Aorta (tissue), 5 donors: ENCODE measurements at regions not wholly inside any gene's neighbourhood (a gene's known extent, or its start where the extent isn't known, plus 50 kb on each side); places are given as distances from the start of the nearest gene placed in this dataset.
"Not testable (repeated sequence)": the region's sequence is repeated elsewhere in the genome, so short reads cannot be mapped to it uniquely, and the experiment has no call there.

Experiments
- ATAC-seq: fragments of 200-7000 bp; cut with Tn5 transposase; one replicate; pipeline ENCODE4 v1.9.1; 2022; ENCODE audit warnings: moderate library complexity; ENCODE audit not compliant: low FRiP score
- DNase-seq, 2 donors: peaks; one replicate each; pipeline ENCODE4 v3.0.0-alpha.2; 2020
- H3K27ac ChIP-seq, 2 donors: one replicate each; pipeline ENCODE4 v1.5.1; 2013; ENCODE audit warnings: low read length in 2 of 2, mild to moderate bottlenecking in 2 of 2, moderate library complexity in 2 of 2, control low read depth in 1 of 2, inconsistent platforms in 1 of 2, low read depth in 1 of 2
- H3K27me3 ChIP-seq, 2 donors: one replicate each; pipeline ENCODE4 v1.6.1; 2013; ENCODE audit warnings: control low read depth in 1 of 2, low read length in 1 of 2, mild to moderate bottlenecking in 1 of 2, moderate library complexity in 1 of 2; ENCODE audit not compliant: insufficient read depth in 2 of 2, control insufficient read depth in 1 of 2
- H3K36me3 ChIP-seq, 2 donors: one replicate each; pipeline ENCODE4 v1.6.1; 2013; ENCODE audit warnings: control low read depth in 1 of 2, low read length in 1 of 2, mild to moderate bottlenecking in 1 of 2; ENCODE audit not compliant: insufficient read depth in 2 of 2, control insufficient read depth in 1 of 2
- H3K4me1 ChIP-seq, 2 donors: one replicate each; pipeline ENCODE4 v1.6.1; 2013; ENCODE audit warnings: low read length in 2 of 2, control low read depth in 1 of 2, mild to moderate bottlenecking in 1 of 2, moderate library complexity in 1 of 2; ENCODE audit not compliant: insufficient read depth in 2 of 2, control insufficient read depth in 1 of 2
- H3K4me3 ChIP-seq, 2 donors: one replicate each; pipeline ENCODE4 v1.5.1; 2013; ENCODE audit warnings: low read length in 2 of 2, control low read depth in 1 of 2, mild to moderate bottlenecking in 1 of 2
- H3K9me3 ChIP-seq: one replicate; pipeline ENCODE4 v1.6.1; 2013; ENCODE audit warnings: mild to moderate bottlenecking, low read length; ENCODE audit not compliant: control insufficient read depth
- WGBS, 2 donors: extraction: QIAGEN DNeasy Blood & Tissue Kit; methylation state at CpG; one replicate each; pipeline ENCODE4 v1.1.7; 2013; 5-methylcytosine and 5-hydroxymethylcytosine counted together
- intact Hi-C, 2 donors: fragments of 100-400 bp; cut with DNase I; formaldehyde crosslinking; loops; one replicate each; pipeline versions ENCODE4 v1.14.2 to v1.15.0; 2022
- donor health status: healthy with polysubstance abuse.
- donor health status: Bipolar disorder and iron deficiency.
- donor health status: DM: no; HTN: no; CAD: no.
- donor health status: DM: no; HTN: no; CAD: no.
- donor health status: DM: yes; HTN: yes; CAD: no.

- H3K4me1 ChIP-seq, H3K27ac ChIP-seq, H3K36me3 ChIP-seq, ATAC-seq, DNase-seq, intact Hi-C loops, H3K27me3 ChIP-seq, H3K9me3 ChIP-seq, H3K4me3 ChIP-seq: not testable (repeated sequence)
- 41 to 64% methylated on average over 19 to 27 of the region's 27 CpGs for WGBS, 2 donors
These were observed 77.9 kb downstream of the NR4A2 start for GRCh38 chr2:156254637-156255067.

- H3K4me3 ChIP-seq = peak overlapping the region in 1 of 2 donors; percentile 8
- ATAC-seq = no peak
- WGBS, 2 donors = 78 to 82% methylated on average over 2 of the region's 2 CpGs
- H3K9me3 ChIP-seq = no peaks in the 10 kb centered on the region
- no peaks in the 10 kb centered on the region for H3K27me3 ChIP-seq
- H3K27ac ChIP-seq = no peak overlapping the region
- DNase-seq = no peak
- H3K4me1 ChIP-seq = no peaks in the 10 kb centered on the region
- intact Hi-C loops = no loop called here
- no peaks in the 10 kb centered on the region for H3K36me3 ChIP-seq
These were observed 78.8 kb downstream of the NR4A2 start for GRCh38 chr2:156253765-156254164.

GRCh38 chr2:156242874-156243273 lies 89.6 kb downstream of the NR4A2 start:
- Histone ChIP-seq H3K36me3 (no peaks in the 10 kb centered on the region), H3K9me3 (no peaks in the 10 kb centered on the region), H3K4me1 (no peaks in the 10 kb centered on the region), H3K27ac (no peak overlapping the region), H3K27me3 (no peaks in the 10 kb centered on the region), H3K4me3 (no peak overlapping the region)
- no peak for ATAC-seq
- WGBS, 2 donors = 70 to 72% methylated on average over 1 of the region's 1 CpG
- intact Hi-C loops = no loop called here
- no peak for DNase-seq

- Histone ChIP-seq H3K36me3 (no peaks in the 10 kb centered on the region), H3K9me3 (no peaks in the 10 kb centered on the region), H3K27me3 (no peaks in the 10 kb centered on the region), H3K27ac (no peak overlapping the region), H3K4me3 (no peak overlapping the region), H3K4me1 (no peaks in the 10 kb centered on the region)
- intact Hi-C loops = no loop called here
- ATAC-seq (no peak), DNase-seq (no peak)
- 57 to 70% methylated on average over 2 of the region's 2 CpGs for WGBS, 2 donors
These were observed 95.0 kb downstream of the NR4A2 start for GRCh38 chr2:156237558-156237957.

- H3K4me3 ChIP-seq = no peak overlapping the region
- ATAC-seq (no peak), DNase-seq (no peak)
- intact Hi-C loops = no loop called here
- peaks cover 0 to 3% of the 10 kb centered on the region in 2 donors for H3K27me3 ChIP-seq
- H3K4me1 ChIP-seq = no peaks in the 10 kb centered on the region
- WGBS, 2 donors = 44 to 52% methylated on average over 1 of the region's 1 CpG
- H3K36me3 ChIP-seq = no peaks in the 10 kb centered on the region
- no peak overlapping the region for H3K27ac ChIP-seq
- peaks cover 6% of the 10 kb centered on the region for H3K9me3 ChIP-seq
These were observed 102.7 kb downstream of the NR4A2 start for GRCh38 chr2:156229724-156230362.

- 67 to 68% methylated on average over 1 of the region's 1 CpG for WGBS, 2 donors
- H3K9me3 ChIP-seq, H3K4me3 ChIP-seq, H3K27me3 ChIP-seq, ATAC-seq, H3K27ac ChIP-seq, intact Hi-C loops, H3K4me1 ChIP-seq, H3K36me3 ChIP-seq, DNase-seq: not testable (repeated sequence)
These were observed 109.2 kb downstream of the NR4A2 start for GRCh38 chr2:156223328-156223727.

GRCh38 chr2:156221703-156222102 lies 110.8 kb downstream of the NR4A2 start:
- Histone ChIP-seq H3K9me3 (no peaks in the 10 kb centered on the region), H3K4me1 (no peaks in the 10 kb centered on the region), H3K4me3 (no peak overlapping the region), H3K27ac (no peak overlapping the region), H3K36me3 (no peaks in the 10 kb centered on the region), H3K27me3 (no peaks in the 10 kb centered on the region)
- DNase-seq = no peak
- intact Hi-C loops = no loop called here
- WGBS, 2 donors = 78 to 80% methylated on average over 2 of the region's 2 CpGs
- ATAC-seq = no peak

GRCh38 chr2:156219491-156220100 lies 112.9 kb downstream of the NR4A2 start:
- H3K4me3 ChIP-seq = no peak overlapping the region
- DNase-seq (no peak), ATAC-seq (no peak)
- H3K4me1 ChIP-seq = no peaks in the 10 kb centered on the region
- WGBS, 2 donors = 76 to 78% methylated on average over 4 of the region's 4 CpGs
- H3K36me3 ChIP-seq = no peaks in the 10 kb centered on the region
- intact Hi-C loops = no loop called here
- no peaks in the 10 kb centered on the region for H3K27me3 ChIP-seq
- no peaks in the 10 kb centered on the region for H3K9me3 ChIP-seq
- H3K27ac ChIP-seq = no peak overlapping the region

GRCh38 chr2:156215656-156216055 lies 116.9 kb downstream of the NR4A2 start:
- DNase-seq (no peak), ATAC-seq (no peak)
- WGBS, 2 donors = 50 to 57% methylated on average over 2 of the region's 2 CpGs
- Histone ChIP-seq H3K4me1 (no peaks in the 10 kb centered on the region), H3K4me3 (no peak overlapping the region), H3K27me3 (no peaks in the 10 kb centered on the region), H3K9me3 (no peaks in the 10 kb centered on the region), H3K27ac (no peak overlapping the region), H3K36me3 (no peaks in the 10 kb centered on the region)
- intact Hi-C loops = no loop called here
